ENCODE measurements at regions not wholly inside any gene's neighbourhood (a gene's known extent, or its start where the extent isn't known, plus 50 kb on each side); places are given as distances from the start of the nearest gene placed in this dataset.
"Not testable (repeated sequence)": the region's sequence is repeated elsewhere in the genome, so short reads cannot be mapped to it uniquely, and the experiment has no call there.

GRCh38 chr12:41653386-41654326 lies 465.5 kb downstream of the PDZRN4 start:
- DNase-seq, result peak in 1 of 3 donors; percentile 12
- 100% methylated on average over 2 of the region's 7 CpGs for WGBS (ENCODE audit: insufficient coverage)
- CTCF ChIA-PET, result interaction anchor here (0.6 kb wide), 1 partner anchor 19 kb away, joined by 3 read pairs; no protein-coding TSS in a partner anchor
- H3K4me3 ChIP-seq (ENCODE audit: control insufficient read depth in 1 of 7, extremely low read depth in 1 of 7, insufficient read depth in 4 of 7, low read depth in 2 of 7, low read length in 6 of 7), result no peak overlapping the region
- H3K4me1 ChIP-seq (ENCODE audit: control extremely low read depth in 1 of 4, control insufficient read depth in 4 of 4, insufficient read depth in 4 of 4, low read length in 3 of 4), result no peaks in the 10 kb centered on the region
- POLR2A ChIA-PET, result no interaction called here
- no peak overlapping the region for H3K27ac ChIP-seq (ENCODE audit: insufficient read depth in 1 of 2, low read depth in 1 of 2, low read length in 2 of 2, poor library complexity in 1 of 2, severe bottlenecking in 2 of 2)
- H3K36me3 ChIP-seq (ENCODE audit: control insufficient read depth in 4 of 4, insufficient read depth in 4 of 4, low read length in 3 of 4), result no peaks in the 10 kb centered on the region
- H3K27me3 ChIP-seq (replicated peaks in 2 of 5; ENCODE audit: control insufficient read depth in 4 of 5, insufficient read depth in 5 of 5, low read length in 4 of 5), result no peaks in the 10 kb centered on the region
- peaks cover 0 to 3% (median 0%) of the 10 kb centered on the region in 5 experiments for H3K9me3 ChIP-seq (ENCODE audit: control extremely low read depth in 1 of 5, control insufficient read depth in 4 of 5, insufficient read depth in 2 of 5, low read depth in 1 of 5, low read length in 4 of 5)

GRCh38 chr12:41652981-41653380 lies 464.9 kb downstream of the PDZRN4 start:
- H3K27me3 ChIP-seq (replicated peaks in 2 of 5; ENCODE audit: control insufficient read depth in 4 of 5, insufficient read depth in 5 of 5, low read length in 4 of 5), result no peaks in the 10 kb centered on the region
- H3K36me3 ChIP-seq (ENCODE audit: control insufficient read depth in 4 of 4, insufficient read depth in 4 of 4, low read length in 3 of 4), result no peaks in the 10 kb centered on the region
- WGBS (ENCODE audit: insufficient coverage), result 89% methylated on average over 6 of the region's 8 CpGs
- CTCF ChIA-PET, result no interaction called here
- POLR2A ChIA-PET, result no interaction called here
- no peak overlapping the region for H3K4me3 ChIP-seq (ENCODE audit: control insufficient read depth in 1 of 7, extremely low read depth in 1 of 7, insufficient read depth in 4 of 7, low read depth in 2 of 7, low read length in 6 of 7)
- no peak overlapping the region for H3K27ac ChIP-seq (ENCODE audit: insufficient read depth in 1 of 2, low read depth in 1 of 2, low read length in 2 of 2, poor library complexity in 1 of 2, severe bottlenecking in 2 of 2)
- no peak for DNase-seq
- peaks cover 0 to 3% (median 0%) of the 10 kb centered on the region in 5 experiments for H3K9me3 ChIP-seq (ENCODE audit: control extremely low read depth in 1 of 5, control insufficient read depth in 4 of 5, insufficient read depth in 2 of 5, low read depth in 1 of 5, low read length in 4 of 5)
- H3K4me1 ChIP-seq (ENCODE audit: control extremely low read depth in 1 of 4, control insufficient read depth in 4 of 4, insufficient read depth in 4 of 4, low read length in 3 of 4), result no peaks in the 10 kb centered on the region

GRCh38 chr12:41645624-41646023 lies 457.5 kb downstream of the PDZRN4 start:
- Histone ChIP-seq H3K27ac (ENCODE audit: insufficient read depth in 1 of 2, low read depth in 1 of 2, low read length in 2 of 2, poor library complexity in 1 of 2, severe bottlenecking in 2 of 2) (no peak overlapping the region), H3K9me3 (ENCODE audit: control extremely low read depth in 1 of 5, control insufficient read depth in 4 of 5, insufficient read depth in 2 of 5, low read depth in 1 of 5, low read length in 4 of 5) (no peaks in the 10 kb centered on the region), H3K4me3 (ENCODE audit: control insufficient read depth in 1 of 7, extremely low read depth in 1 of 7, insufficient read depth in 4 of 7, low read depth in 2 of 7, low read length in 6 of 7) (no peak overlapping the region), H3K4me1 (ENCODE audit: control extremely low read depth in 1 of 4, control insufficient read depth in 4 of 4, insufficient read depth in 4 of 4, low read length in 3 of 4) (no peaks in the 10 kb centered on the region), H3K27me3 (replicated peaks in 2 of 5; ENCODE audit: control insufficient read depth in 4 of 5, insufficient read depth in 5 of 5, low read length in 4 of 5) (no peaks in the 10 kb centered on the region), H3K36me3 (ENCODE audit: control insufficient read depth in 4 of 4, insufficient read depth in 4 of 4, low read length in 3 of 4) (no peaks in the 10 kb centered on the region)
- ChIA-PET POLR2A (interaction anchor here (0.6 kb wide), 1 partner anchor 16 kb away, joined by 4 read pairs; no protein-coding TSS in a partner anchor), CTCF (no interaction called here)
- no CpG with 5 or more reads among the region's 1 CpG for WGBS (ENCODE audit: insufficient coverage)
- no peak for DNase-seq

- H3K27me3 ChIP-seq (replicated peaks in 2 of 5; ENCODE audit: control insufficient read depth in 4 of 5, insufficient read depth in 5 of 5, low read length in 4 of 5); H3K36me3 ChIP-seq (ENCODE audit: control insufficient read depth in 4 of 4, insufficient read depth in 4 of 4, low read length in 3 of 4); H3K27ac ChIP-seq (ENCODE audit: insufficient read depth in 1 of 2, low read depth in 1 of 2, low read length in 2 of 2, poor library complexity in 1 of 2, severe bottlenecking in 2 of 2); CTCF ChIA-PET; DNase-seq; H3K9me3 ChIP-seq (ENCODE audit: control extremely low read depth in 1 of 5, control insufficient read depth in 4 of 5, insufficient read depth in 2 of 5, low read depth in 1 of 5, low read length in 4 of 5); POLR2A ChIA-PET; H3K4me3 ChIP-seq (ENCODE audit: control insufficient read depth in 1 of 7, extremely low read depth in 1 of 7, insufficient read depth in 4 of 7, low read depth in 2 of 7, low read length in 6 of 7); H3K4me1 ChIP-seq (ENCODE audit: control extremely low read depth in 1 of 4, control insufficient read depth in 4 of 4, insufficient read depth in 4 of 4, low read length in 3 of 4): not testable (repeated sequence)
- 99% methylated on average over 11 of the region's 11 CpGs for WGBS (ENCODE audit: insufficient coverage)
Observed at GRCh38 chr12:41642808-41643207, 454.7 kb downstream of the PDZRN4 start.

- ChIA-PET CTCF (no interaction called here), POLR2A (no interaction called here)
- DNase-seq, result no peak
- Histone ChIP-seq H3K9me3 (ENCODE audit: control extremely low read depth in 1 of 5, control insufficient read depth in 4 of 5, insufficient read depth in 2 of 5, low read depth in 1 of 5, low read length in 4 of 5) (no peaks in the 10 kb centered on the region), H3K4me3 (ENCODE audit: control insufficient read depth in 1 of 7, extremely low read depth in 1 of 7, insufficient read depth in 4 of 7, low read depth in 2 of 7, low read length in 6 of 7) (no peak overlapping the region), H3K27me3 (replicated peaks in 2 of 5; ENCODE audit: control insufficient read depth in 4 of 5, insufficient read depth in 5 of 5, low read length in 4 of 5) (no peaks in the 10 kb centered on the region), H3K27ac (ENCODE audit: insufficient read depth in 1 of 2, low read depth in 1 of 2, low read length in 2 of 2, poor library complexity in 1 of 2, severe bottlenecking in 2 of 2) (no peak overlapping the region), H3K36me3 (ENCODE audit: control insufficient read depth in 4 of 4, insufficient read depth in 4 of 4, low read length in 3 of 4) (no peaks in the 10 kb centered on the region), H3K4me1 (ENCODE audit: control extremely low read depth in 1 of 4, control insufficient read depth in 4 of 4, insufficient read depth in 4 of 4, low read length in 3 of 4) (no peaks in the 10 kb centered on the region)
- 93% methylated on average over 4 of the region's 4 CpGs for WGBS (ENCODE audit: insufficient coverage)
Observed at GRCh38 chr12:41636653-41637052, 448.5 kb downstream of the PDZRN4 start.

- Histone ChIP-seq H3K27ac (ENCODE audit: insufficient read depth in 1 of 2, low read depth in 1 of 2, low read length in 2 of 2, poor library complexity in 1 of 2, severe bottlenecking in 2 of 2) (no peak overlapping the region), H3K4me3 (ENCODE audit: control insufficient read depth in 1 of 7, extremely low read depth in 1 of 7, insufficient read depth in 4 of 7, low read depth in 2 of 7, low read length in 6 of 7) (no peak overlapping the region), H3K4me1 (ENCODE audit: control extremely low read depth in 1 of 4, control insufficient read depth in 4 of 4, insufficient read depth in 4 of 4, low read length in 3 of 4) (no peaks in the 10 kb centered on the region), H3K36me3 (ENCODE audit: control insufficient read depth in 4 of 4, insufficient read depth in 4 of 4, low read length in 3 of 4) (no peaks in the 10 kb centered on the region), H3K9me3 (ENCODE audit: control extremely low read depth in 1 of 5, control insufficient read depth in 4 of 5, insufficient read depth in 2 of 5, low read depth in 1 of 5, low read length in 4 of 5) (peaks cover 0 to 2% (median 0%) of the 10 kb centered on the region in 5 experiments), H3K27me3 (replicated peaks in 2 of 5; ENCODE audit: control insufficient read depth in 4 of 5, insufficient read depth in 5 of 5, low read length in 4 of 5) (no peaks in the 10 kb centered on the region)
- POLR2A ChIA-PET, result no interaction called here
- no peak for DNase-seq
- CTCF ChIA-PET, result no interaction called here
- WGBS (ENCODE audit: insufficient coverage), result 73% methylated on average over 2 of the region's 5 CpGs
Observed at GRCh38 chr12:41635626-41636364, 447.7 kb downstream of the PDZRN4 start.

- Histone ChIP-seq H3K4me3 (ENCODE audit: control insufficient read depth in 1 of 7, extremely low read depth in 1 of 7, insufficient read depth in 4 of 7, low read depth in 2 of 7, low read length in 6 of 7) (no peak overlapping the region), H3K27me3 (replicated peaks in 2 of 5; ENCODE audit: control insufficient read depth in 4 of 5, insufficient read depth in 5 of 5, low read length in 4 of 5) (no peaks in the 10 kb centered on the region), H3K4me1 (ENCODE audit: control extremely low read depth in 1 of 4, control insufficient read depth in 4 of 4, insufficient read depth in 4 of 4, low read length in 3 of 4) (no peaks in the 10 kb centered on the region), H3K36me3 (ENCODE audit: control insufficient read depth in 4 of 4, insufficient read depth in 4 of 4, low read length in 3 of 4) (no peaks in the 10 kb centered on the region), H3K9me3 (ENCODE audit: control extremely low read depth in 1 of 5, control insufficient read depth in 4 of 5, insufficient read depth in 2 of 5, low read depth in 1 of 5, low read length in 4 of 5) (peaks cover 0 to 3% (median 0%) of the 10 kb centered on the region in 5 experiments), H3K27ac (ENCODE audit: insufficient read depth in 1 of 2, low read depth in 1 of 2, low read length in 2 of 2, poor library complexity in 1 of 2, severe bottlenecking in 2 of 2) (no peak overlapping the region)
- ChIA-PET CTCF (interaction anchor here (1.0 kb wide), 1 partner anchor 14 kb away, joined by 5 read pairs; no protein-coding TSS in a partner anchor), POLR2A (no interaction called here)
- DNase-seq, result no peak
- WGBS (ENCODE audit: insufficient coverage), result 91% methylated on average over 3 of the region's 4 CpGs
Observed at GRCh38 chr12:41634091-41634490, 446.0 kb downstream of the PDZRN4 start.
